Esophagus muscularis mucosa (tissue), 4 donors: ENCODE measurements at regions not wholly inside any gene's neighbourhood (a gene's known extent, or its start where the extent isn't known, plus 50 kb on each side); places are given as distances from the start of the nearest gene placed in this dataset.

Experiments used
- CTCF ChIP-seq, 3 experiments: fragments of 200-600 bp in 2 of 3; fragments of 450-650 bp in 1 of 3; sonication (generic) in 2 of 3; IDR thresholded peaks; one replicate each; pipeline ENCODE4 v1.5.1; 2017 to 2019; ENCODE audit warnings: antibody characterized with exemption in 3 of 3, mild to moderate bottlenecking in 2 of 3, moderate library complexity in 1 of 3
- EP300 ChIP-seq: sonication (generic); formaldehyde crosslinking; IDR thresholded peaks from one replicate; pipeline ENCODE4 v1.6.1; 2017; ENCODE audit warnings: antibody characterized with exemption
- POLR2A ChIP-seq: fragments of 450-650 bp; IDR thresholded peaks from one replicate; pipeline ENCODE4 v1.6.1; 2017; ENCODE audit warnings: antibody characterized with exemption, moderate library complexity, mild to moderate bottlenecking, low read depth
- POLR2AphosphoS5 ChIP-seq, 2 donors: sonication (generic); formaldehyde crosslinking; IDR thresholded peaks; one replicate each; pipeline ENCODE4 v1.6.1; 2017; ENCODE audit warnings: antibody characterized with exemption in 2 of 2

- TF ChIP-seq EP300: no peak
- no peak for TF ChIP-seq CTCF (IDR thresholded peaks at IDR 0.05)
- no peak for TF ChIP-seq POLR2A
- no peak for TF ChIP-seq POLR2AphosphoS5 (IDR thresholded peaks at IDR 0.05)
These were observed 372.1 kb upstream of the MKI67 start for GRCh38 chr10:128498378-128498730.
